Ascending aorta (tissue), 2 donors: ENCODE measurements at regions not wholly inside any gene's neighbourhood (a gene's known extent, or its start where the extent isn't known, plus 50 kb on each side); places are given as distances from the start of the nearest gene placed in this dataset.

Experiments
- DNase-seq, 2 donors: peaks; one replicate each; pipeline ENCODE4 v3.0.0-alpha.2; 2019; ENCODE audit warnings: low spot score in 2 of 2
- H3K27ac ChIP-seq, 2 donors: fragments of 200-600 bp; sonication (generic); one replicate each; pipeline ENCODE4 v1.5.1; 2016 to 2017; ENCODE audit warnings: mild to moderate bottlenecking in 1 of 2
- H3K27me3 ChIP-seq: fragments of 200-600 bp; sonication (generic); one replicate; pipeline ENCODE4 v1.5.1; 2017
- H3K36me3 ChIP-seq, 2 donors: fragments of 200-600 bp; sonication (generic); one replicate each; pipeline ENCODE4 v1.5.1; 2016
- H3K4me1 ChIP-seq, 2 donors: fragments of 200-600 bp; sonication (generic); one replicate each; pipeline ENCODE4 v1.5.1; 2016 to 2017; ENCODE audit warnings: mild to moderate bottlenecking in 1 of 2
- H3K4me3 ChIP-seq, 2 donors: fragments of 200-600 bp; sonication (generic); one replicate each; pipeline ENCODE4 v1.5.1; 2016 to 2017; ENCODE audit warnings: mild to moderate bottlenecking in 1 of 2
- H3K9me3 ChIP-seq, 2 donors: fragments of 200-600 bp; sonication (generic); one replicate each; pipeline ENCODE4 v1.5.1; 2016
- CTCF ChIP-seq, 3 experiments: fragments of 200-600 bp in 2 of 3; fragments of 450-650 bp in 1 of 3; sonication (generic) in 2 of 3; IDR thresholded peaks; one replicate each; pipeline ENCODE4 v1.5.1; 2016 to 2019; ENCODE audit warnings: antibody characterized with exemption in 3 of 3, mild to moderate bottlenecking in 1 of 3, moderate library complexity in 1 of 3
- intact Hi-C: fragments of 100-400 bp; cut with DNase I; formaldehyde crosslinking; loops from one replicate; pipeline ENCODE4 v1.15.1; 2023

- H3K4me3 ChIP-seq: no peak overlapping the region
- TF ChIP-seq CTCF (IDR thresholded peaks at IDR 0.05): no peak
- intact Hi-C loops: no loop called here
These were observed 215.7 kb downstream of the ZEB2 start for GRCh38 chr2:144304202-144304601.

GRCh38 chr2:144300632-144301031, 219.3 kb downstream of the ZEB2 start:
- H3K4me3 ChIP-seq: no peak overlapping the region
- TF ChIP-seq CTCF (IDR thresholded peaks at IDR 0.05): no peak
- H3K27ac ChIP-seq: no peak overlapping the region
- DNase-seq: no peak
- H3K27me3 ChIP-seq: no peaks in the 10 kb centered on the region
- no peaks in the 10 kb centered on the region for H3K36me3 ChIP-seq
- H3K9me3 ChIP-seq: peaks cover 0 to 7% of the 10 kb centered on the region in 2 donors
- intact Hi-C loops: no loop called here
- no peaks in the 10 kb centered on the region for H3K4me1 ChIP-seq

More at GRCh38 chr2:144304202-144304601, 215.7 kb downstream of the ZEB2 start:
- H3K36me3 ChIP-seq: no peaks in the 10 kb centered on the region
- no peaks in the 10 kb centered on the region for H3K4me1 ChIP-seq
- H3K27me3 ChIP-seq: no peaks in the 10 kb centered on the region
- no peak overlapping the region for H3K27ac ChIP-seq
- DNase-seq: no peak
- H3K9me3 ChIP-seq: peaks cover 0 to 8% of the 10 kb centered on the region in 2 donors

GRCh38 chr2:144290276-144290675, 229.6 kb downstream of the ZEB2 start:
- intact Hi-C loops: no loop called here
- Histone ChIP-seq H3K27me3 (no peaks in the 10 kb centered on the region), H3K36me3 (no peaks in the 10 kb centered on the region), H3K27ac (no peak overlapping the region), H3K9me3 (no peaks in the 10 kb centered on the region), H3K4me1 (no peaks in the 10 kb centered on the region), H3K4me3 (no peak overlapping the region)
- TF ChIP-seq CTCF (IDR thresholded peaks at IDR 0.05): no peak
- no peak for DNase-seq

- Histone ChIP-seq H3K4me1 (no peaks in the 10 kb centered on the region), H3K27me3 (no peaks in the 10 kb centered on the region), H3K9me3 (no peaks in the 10 kb centered on the region), H3K36me3 (no peaks in the 10 kb centered on the region), H3K4me3 (no peak overlapping the region), H3K27ac (no peak overlapping the region)
- intact Hi-C loops: no loop called here
- no peak for TF ChIP-seq CTCF (IDR thresholded peaks at IDR 0.05)
- DNase-seq: no peak
These were observed 231.5 kb downstream of the ZEB2 start for GRCh38 chr2:144288438-144288837.

- Histone ChIP-seq H3K27me3 (no peaks in the 10 kb centered on the region), H3K4me1 (no peaks in the 10 kb centered on the region), H3K4me3 (no peak overlapping the region), H3K9me3 (no peaks in the 10 kb centered on the region), H3K27ac (no peak overlapping the region), H3K36me3 (no peaks in the 10 kb centered on the region)
- TF ChIP-seq CTCF (IDR thresholded peaks at IDR 0.05): no peak
- intact Hi-C loops: no loop called here
- DNase-seq: no peak
These were observed 234.6 kb downstream of the ZEB2 start for GRCh38 chr2:144285324-144285723.

- no peaks in the 10 kb centered on the region for H3K27me3 ChIP-seq
- H3K4me1 ChIP-seq: no peaks in the 10 kb centered on the region
- no peak for DNase-seq
- no peak for TF ChIP-seq CTCF (IDR thresholded peaks at IDR 0.05)
- no peak overlapping the region for H3K4me3 ChIP-seq
- H3K9me3 ChIP-seq: no peaks in the 10 kb centered on the region
- H3K36me3 ChIP-seq: no peaks in the 10 kb centered on the region
- no peak overlapping the region for H3K27ac ChIP-seq
- intact Hi-C loops: no loop called here
These were observed 238.4 kb downstream of the ZEB2 start for GRCh38 chr2:144281476-144281875.
